Astrocyte (in vitro differentiated cells and primary cell): ENCODE measurements at regions not wholly inside any gene's neighbourhood (a gene's known extent, or its start where the extent isn't known, plus 50 kb on each side); places are given as distances from the start of the nearest gene placed in this dataset.

Experiments used
- CTCF ChIP-seq: IDR thresholded peaks from 2 replicates; pipeline ENCODE4 v1.5.1; 2011; ENCODE audit warnings: low read depth, mild to moderate bottlenecking, inconsistent platforms, low read length, moderate library complexity; ENCODE audit not compliant: insufficient read depth
- EZH2 ChIP-seq: IDR thresholded peaks from 2 replicates; pipeline ENCODE4 v1.6.1; 2012; ENCODE audit warnings: mild to moderate bottlenecking, low read length, inconsistent platforms; ENCODE audit not compliant: insufficient read depth

DNA sequence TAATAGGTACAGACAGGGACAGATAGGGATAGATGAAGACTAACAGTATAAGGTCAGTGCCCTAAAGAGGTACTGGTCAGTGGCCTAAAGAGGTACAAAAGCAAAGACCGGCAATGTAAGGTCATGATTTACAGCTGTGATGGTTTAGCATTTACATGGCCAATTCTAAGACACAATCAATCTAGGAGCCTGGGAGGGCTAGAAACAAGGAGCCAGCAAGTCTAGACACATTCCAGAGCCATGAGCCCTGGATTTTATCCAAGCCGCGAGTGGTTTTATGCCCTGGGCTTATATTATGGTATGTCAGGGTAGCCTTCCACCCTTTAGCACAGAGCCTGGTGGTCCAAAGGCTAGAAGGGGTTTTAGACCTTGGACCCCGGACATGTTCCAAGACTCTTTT, 124.2 kb downstream of the CBLN2 start:
- no peak for TF ChIP-seq CTCF
- no peak for TF ChIP-seq EZH2
